ENCODE measurements at regions not wholly inside any gene's neighbourhood (a gene's known extent, or its start where the extent isn't known, plus 50 kb on each side); places are given as distances from the start of the nearest gene placed in this dataset.
A peak's percentile ranks its signal among the peaks of the same experiment; 100 is the strongest.

DNA sequence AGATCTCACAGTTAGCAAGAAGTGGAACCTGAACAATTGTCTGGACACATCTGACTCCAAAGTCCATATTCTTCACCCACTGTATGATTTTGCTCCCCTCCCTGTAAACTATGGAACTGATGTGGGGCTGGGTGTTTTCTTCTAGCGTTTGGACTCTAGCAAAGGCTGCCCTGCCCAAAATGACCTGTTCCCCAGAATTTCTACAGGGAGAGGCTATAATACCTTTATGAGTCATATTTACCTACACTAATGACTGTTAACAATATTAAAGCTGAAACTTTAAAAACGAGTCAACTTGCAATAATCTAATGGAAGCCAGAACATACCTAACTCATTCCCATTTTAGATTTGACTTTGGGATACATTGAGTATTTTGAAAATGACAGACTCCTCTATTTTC is 531.2 kb upstream of the CFAP20DC start:
- no peak for DNase-seq (ENCODE audit: low read depth, low spot score)

DNA sequence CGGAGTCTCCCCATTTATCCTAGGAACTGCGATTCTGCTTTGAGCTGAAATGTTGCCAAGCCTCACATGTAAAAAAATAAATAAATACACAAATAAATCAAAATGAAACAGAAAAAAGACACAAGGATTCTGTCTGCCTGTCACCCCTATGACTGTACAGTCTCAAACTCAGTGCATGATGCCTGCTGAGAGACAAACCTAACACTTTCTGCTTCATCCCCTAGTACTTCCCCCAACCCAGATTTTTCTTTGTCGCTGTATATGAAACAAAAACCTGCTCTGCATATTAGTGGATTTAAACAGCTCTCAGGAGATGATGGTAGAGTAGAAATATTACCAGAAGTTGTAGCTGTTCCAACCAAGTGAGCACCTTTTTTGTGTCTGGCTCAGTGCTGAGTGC is 530.7 kb upstream of the CFAP20DC start:
- DNase-seq (ENCODE audit: low read depth, low spot score), result no peak

DNA sequence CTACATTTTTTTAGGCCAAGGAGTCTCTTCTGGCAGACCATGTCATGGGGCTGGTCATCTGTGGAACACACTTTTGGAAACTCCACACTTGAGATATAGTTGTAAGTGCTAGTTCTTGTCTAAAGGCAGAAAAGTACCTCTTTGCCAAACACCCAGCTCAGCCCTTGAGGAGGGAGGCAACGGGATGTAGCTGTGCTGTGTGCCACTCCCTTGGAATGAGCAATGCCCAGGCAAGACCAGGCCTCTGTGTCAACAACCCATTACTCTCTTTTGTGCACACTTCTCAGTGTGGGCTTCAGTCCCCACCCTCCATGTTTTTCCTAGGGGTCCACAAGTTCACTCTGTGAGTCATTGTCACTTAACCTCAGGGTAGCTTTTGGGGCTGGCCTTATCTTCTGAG is 528.3 kb upstream of the CFAP20DC start:
- no peak for DNase-seq (ENCODE audit: low read depth, low spot score)

DNA sequence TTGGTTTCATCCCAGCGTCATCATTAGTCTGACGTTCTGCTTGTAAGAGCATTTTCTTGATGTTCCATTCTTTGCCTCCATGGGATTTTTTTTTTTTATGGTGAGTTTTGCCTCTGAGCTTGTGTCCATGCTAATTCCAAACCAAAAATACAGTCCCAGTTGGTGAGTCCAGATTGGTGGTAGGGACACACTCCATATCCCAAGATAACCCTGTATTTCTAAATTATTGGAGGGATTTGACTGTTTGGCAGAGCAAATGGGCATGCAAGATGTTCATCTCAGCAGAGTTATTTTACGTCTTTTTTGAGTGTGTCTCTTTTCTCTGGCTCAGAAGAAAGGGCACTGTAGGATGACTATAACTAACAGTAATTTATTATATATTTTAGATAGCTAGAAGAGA is 526.8 kb upstream of the CFAP20DC start:
- DNase-seq (ENCODE audit: low read depth, low spot score), result no peak

DNA sequence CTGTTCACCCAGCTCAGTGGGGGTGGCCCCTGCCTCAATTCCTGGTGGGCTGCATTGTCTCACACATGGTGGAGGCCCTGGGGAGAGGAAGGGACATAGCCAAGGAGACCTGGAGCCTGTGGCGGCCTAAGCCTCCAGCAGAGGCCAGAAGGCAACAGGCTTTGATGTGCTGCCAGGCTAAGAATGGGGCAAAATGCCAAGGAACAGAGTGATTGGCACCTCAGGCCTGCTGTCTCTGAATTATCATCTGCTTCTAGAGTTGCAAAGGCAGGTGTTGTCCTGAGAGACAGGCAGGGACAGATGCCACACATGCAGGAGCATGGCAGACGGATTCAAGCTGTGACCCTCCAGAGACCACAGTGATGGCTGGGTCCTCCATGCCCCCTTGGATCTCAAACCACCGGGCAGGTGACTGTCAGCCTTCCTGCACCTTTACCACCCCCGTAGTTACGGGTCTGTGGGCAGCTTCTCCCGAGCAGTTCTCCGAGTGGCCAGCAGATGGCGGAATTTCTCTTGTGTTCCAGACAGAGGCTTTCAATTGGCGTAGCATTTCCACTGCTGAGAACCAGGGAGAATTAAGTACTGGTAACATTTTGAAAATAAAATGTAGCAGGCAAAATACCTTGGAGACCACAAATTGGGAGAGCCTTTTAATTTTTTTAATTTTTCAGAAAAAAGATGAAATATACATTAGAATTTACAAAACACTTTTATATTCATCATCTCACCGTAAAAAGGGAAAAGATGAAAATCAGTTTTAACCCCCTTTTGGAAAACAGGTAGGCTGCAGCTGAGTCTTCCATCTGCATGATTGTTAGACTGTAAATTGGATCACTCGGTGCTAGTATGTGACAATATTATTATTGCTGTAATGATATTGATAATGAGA is 525.5 kb upstream of the CFAP20DC start:
- DNase-seq (ENCODE audit: low read depth, low spot score), result peak; percentile 69

DNA sequence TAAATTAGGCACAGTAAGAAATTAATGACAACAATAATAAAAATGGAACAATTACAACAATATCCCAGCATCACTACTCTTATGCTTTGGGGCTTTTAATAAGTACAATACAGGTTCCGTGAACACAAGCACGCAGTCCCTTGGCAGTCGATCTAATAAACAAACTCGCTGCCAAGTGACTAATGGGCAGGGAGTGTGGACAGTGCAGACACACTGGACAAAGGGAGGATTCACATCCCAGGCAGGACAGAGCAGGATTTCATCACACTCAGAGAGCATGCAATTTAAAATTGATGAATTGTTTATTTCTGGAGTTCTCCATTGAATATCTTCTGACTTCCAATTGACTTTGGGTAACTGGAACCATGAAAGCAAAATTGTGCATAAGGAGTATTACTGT is 524.1 kb upstream of the CFAP20DC start:
- no peak for DNase-seq (ENCODE audit: low read depth, low spot score)

DNA sequence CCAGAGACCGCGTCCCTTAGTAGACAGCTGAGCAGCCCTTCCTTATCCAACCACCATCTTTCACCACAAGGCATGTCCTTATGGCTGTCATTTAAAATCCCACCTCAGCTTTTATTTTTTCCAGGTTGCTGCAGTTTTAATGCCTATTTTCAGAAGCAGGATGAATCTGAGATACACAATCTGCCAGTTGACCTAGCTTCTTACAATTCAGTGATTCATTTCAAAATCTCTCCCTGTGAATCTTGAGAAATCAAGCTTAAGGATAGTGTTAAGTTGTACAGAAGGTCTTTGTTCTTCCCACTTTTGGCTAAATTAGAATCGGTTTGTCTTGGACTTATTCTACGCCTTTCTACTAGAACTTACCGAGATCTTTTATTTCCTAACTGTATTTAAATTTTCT is 522.3 kb upstream of the CFAP20DC start:
- no peak for DNase-seq (ENCODE audit: low read depth, low spot score)

DNA sequence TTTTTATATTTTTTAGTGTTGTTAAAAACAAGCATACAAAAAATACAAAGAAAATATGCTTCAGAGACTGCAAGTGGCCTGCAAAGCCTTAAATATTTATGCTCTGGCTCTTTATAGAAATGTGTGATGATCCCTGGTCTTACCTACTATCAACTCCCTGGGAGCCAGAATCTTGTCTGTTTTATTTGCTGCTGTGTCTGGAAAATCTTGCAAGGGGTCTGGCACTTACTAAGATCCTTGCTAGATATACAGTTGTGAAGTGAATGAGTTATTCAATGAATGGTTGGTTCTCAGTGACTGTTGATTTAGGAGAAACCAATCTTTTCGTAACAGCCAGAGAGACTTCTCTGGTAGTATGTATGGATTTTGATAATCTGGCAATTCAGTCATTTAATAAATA is 521.0 kb upstream of the CFAP20DC start:
- DNase-seq (ENCODE audit: low read depth, low spot score), result no peak

DNA sequence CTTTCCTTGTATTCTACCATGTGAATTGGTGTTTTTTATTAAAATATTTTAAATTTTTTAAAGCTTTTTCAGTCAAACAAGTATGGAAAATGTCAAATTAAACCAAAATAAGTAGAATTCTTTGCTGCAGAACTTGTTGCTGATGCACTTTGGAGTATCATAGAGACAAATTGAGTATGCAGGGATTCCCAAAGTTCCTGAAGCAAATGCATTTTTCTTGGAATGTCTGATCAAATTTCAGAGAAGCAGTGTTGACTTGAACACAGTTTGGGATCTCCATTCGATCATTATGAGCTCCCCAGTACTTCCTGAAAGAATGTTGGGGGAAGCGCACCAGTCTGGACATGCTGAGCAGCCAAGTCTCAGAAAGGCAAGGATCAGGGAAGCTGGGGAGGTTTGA is 517.8 kb upstream of the CFAP20DC start:
- DNase-seq (ENCODE audit: low read depth, low spot score), result no peak

DNA sequence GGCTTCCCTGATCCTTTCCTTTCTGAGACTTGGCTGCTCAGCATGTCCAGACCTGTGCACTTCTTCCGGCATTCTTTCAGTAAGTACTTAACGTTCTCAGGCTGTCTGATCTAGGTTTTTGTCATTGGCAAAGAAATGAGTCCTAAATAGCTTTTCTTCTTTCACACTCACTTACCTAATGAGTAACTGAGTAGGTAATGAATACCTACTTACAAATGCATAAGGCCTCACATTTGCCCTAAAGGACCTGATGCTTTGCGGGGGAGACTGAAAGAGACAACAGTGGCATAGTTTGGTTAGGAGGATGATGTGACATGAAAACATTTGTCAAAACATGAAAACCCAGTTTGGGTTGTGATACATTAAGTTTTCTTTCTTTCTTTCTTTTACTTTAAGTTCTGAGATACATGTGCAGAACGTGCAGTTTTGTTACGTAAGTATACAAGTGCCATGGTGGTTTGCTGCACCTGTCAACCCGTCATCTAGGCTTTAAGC is 516.7 kb upstream of the CFAP20DC start:
- no peak for DNase-seq (ENCODE audit: low read depth, low spot score)

DNA sequence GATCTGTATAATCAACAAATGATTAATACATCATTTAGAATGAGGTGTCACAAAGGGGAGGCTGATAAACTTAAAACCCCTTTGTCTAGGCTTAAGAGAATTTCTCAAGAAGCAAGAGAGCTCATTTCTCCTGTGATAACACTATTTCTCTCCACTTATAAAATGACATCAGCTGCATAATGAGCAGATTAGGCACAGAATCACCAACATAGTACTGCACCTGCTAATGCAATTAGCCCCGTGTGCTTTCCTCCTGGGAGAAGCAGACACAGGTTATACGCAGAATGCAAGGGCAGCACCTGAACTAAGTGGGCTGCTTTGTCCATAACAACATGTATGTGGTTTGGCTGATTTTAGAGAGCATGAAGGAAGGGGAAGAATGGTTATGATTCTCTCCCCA is 515.3 kb upstream of the CFAP20DC start:
- no peak for DNase-seq (ENCODE audit: low read depth, low spot score)

DNA sequence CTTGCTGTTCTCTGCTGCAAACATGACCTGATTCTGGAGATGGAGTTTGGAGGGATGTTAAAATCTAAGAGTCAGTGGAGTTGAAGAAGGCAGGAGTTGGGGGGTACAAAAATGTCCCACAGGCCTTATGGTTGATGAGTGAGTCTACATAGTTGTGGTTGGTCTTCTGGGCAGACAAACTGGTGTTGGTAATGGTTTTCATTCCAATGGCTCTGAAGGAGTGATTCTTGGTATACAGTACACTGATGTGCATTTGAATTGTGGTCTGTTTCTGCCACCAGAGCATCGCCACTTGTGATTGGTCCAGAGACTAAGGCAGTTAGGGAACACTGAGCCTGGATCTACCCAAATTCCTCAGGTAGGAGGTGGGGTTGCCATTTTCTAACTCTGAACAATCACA is 514.1 kb upstream of the CFAP20DC start:
- DNase-seq (ENCODE audit: low read depth, low spot score), result no peak

DNA sequence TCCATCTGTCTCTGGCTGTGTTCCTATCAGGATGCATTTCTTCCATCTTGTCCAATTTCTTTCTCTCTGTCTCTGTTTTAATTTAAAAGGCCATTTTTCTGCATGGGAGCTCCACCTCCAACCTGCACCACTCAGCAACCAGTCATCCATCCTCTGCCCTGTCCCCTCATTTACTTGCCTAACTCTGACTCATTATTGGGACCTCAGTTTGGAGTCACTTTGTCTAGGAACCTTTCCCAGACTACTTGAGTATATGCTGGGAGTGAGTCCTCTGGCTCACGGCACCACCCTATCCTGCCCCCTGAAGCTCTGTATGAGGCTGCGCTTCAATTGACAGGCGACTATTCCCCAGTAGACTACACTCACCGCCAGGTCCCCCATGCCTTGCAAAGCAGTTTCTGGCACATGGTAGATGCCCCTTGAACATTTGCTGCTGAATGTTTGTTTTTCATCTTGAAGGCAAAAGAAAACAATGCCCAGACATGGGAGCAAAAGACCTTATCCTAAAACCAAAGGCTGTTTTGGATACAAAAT is 513.3 kb upstream of the CFAP20DC start:
- DNase-seq (ENCODE audit: low read depth, low spot score), result no peak

DNA sequence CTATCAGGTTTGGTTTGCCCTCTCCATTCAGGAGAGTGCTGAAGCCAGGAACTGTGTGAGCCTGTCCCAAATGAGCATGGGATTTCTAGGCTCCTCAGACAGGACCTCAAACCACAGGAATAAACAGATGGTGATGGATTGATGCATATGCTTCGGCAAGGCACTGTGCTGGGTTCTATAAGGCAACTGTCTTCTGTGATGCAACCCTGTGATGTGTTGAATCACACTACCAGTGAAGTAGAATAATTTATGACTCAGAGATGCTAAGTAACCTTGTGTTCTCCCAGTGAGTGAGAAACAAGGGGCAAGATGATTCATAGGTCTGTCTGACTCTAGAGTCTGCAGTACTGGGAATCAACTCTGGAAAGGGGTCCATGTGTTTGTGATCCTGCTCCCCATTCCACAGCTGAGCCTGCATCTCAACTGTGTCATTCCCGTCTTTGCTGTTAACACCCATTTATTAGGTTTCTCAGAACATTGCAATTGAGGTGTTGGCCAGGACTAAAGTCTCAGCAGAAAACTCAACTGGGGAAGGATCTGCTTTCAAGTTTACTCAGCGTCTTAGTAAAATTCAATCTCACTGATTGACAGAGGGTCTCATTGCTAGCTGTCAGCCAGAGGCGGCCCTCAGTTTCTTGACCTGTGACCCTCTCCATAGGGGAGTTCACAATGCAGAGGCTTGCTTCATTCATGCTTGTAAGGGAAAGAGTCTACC is 510.1 kb upstream of the CFAP20DC start:
- no peak for DNase-seq (ENCODE audit: low read depth, low spot score)

DNA sequence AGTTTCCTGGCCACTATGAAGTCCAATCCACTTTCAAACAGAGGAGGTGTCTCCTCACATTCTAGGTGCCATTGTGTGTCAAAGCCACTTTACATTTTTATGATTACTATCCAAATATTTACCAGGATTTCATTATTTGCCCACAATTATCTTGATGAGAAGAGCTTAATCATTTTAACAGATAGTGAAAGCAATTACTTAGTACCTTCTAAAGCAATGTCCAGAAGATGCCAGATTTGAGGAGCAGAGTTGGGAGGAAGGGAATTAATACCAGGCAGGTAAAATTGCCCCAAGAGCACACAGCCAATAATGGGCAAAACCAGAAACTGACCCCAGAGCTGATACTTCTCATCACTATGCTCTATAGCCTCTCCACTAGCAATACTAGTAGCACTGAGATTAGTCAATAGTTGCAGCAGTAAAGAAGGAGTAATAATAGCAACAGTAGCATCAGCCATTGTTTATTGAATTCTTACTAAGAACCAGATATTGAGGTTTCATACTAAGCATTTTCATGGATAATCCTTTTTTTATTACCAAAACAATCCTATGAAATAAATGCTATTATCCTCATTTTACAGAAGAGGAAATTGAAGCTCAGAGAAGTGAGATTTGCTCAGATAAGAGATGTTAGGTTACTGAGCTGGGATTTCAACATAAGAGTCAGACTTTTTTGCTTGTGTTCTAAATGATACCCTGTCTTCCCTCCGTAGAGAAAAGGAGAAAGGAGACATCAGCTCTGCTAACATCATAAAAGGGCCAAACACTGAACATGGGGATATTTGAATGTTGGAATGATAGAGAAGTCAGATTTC is 509.3 kb upstream of the CFAP20DC start:
- no peak for DNase-seq (ENCODE audit: low read depth, low spot score)

DNA sequence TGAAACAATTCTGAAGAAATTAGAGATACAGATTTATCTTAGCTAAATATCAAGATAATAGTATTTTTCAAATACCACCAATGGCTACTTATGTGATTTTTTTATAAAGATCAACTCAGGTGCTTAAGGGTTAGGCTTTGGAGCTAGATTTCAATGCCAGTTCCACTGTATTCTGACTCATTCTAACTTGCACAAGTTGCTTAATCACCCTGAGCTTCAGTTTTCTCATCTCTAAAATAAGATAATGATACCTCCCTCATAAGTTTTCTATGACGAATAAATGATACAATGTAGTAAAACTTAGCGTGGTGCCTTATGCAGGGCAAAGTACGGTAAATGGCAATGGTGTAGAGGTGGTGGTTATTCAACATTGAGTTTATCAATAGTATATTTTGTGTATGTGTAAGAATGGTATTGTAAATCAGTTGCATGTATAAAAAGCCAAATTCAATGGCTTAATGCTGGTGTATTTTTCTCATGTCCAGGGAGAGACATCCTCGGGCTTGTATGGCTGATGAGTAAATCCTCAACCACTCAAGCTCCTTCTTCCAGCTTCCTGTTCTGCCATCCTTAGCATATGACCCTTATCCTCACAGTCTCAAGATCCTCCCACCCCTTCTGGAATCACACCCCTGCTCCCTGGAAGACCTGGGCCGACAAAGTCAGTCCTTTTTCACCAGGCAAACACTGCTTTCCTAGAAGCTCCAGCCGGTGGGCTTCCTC is 505.9 kb upstream of the CFAP20DC start:
- no peak for DNase-seq (ENCODE audit: low read depth, low spot score)

DNA sequence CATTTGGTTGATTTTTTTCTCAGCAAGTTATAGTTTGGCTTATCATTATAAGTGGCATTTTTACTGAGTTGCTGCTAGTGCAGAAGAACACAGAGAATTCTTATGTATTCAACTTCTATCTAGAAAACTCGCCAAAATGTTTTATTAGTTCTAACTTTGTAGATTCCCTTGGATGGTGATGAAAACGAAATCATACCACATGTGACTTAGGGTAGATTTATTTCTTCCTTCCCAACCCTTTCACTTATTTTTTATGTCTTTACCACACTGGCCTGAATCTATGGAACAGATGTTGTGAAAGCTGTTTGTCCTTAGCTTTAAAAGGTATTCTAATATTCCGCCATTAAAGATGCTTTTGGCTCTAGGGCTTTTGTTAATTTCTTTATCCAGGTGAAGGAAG is 503.3 kb upstream of the CFAP20DC start:
- no peak for DNase-seq (ENCODE audit: low read depth, low spot score)

DNA sequence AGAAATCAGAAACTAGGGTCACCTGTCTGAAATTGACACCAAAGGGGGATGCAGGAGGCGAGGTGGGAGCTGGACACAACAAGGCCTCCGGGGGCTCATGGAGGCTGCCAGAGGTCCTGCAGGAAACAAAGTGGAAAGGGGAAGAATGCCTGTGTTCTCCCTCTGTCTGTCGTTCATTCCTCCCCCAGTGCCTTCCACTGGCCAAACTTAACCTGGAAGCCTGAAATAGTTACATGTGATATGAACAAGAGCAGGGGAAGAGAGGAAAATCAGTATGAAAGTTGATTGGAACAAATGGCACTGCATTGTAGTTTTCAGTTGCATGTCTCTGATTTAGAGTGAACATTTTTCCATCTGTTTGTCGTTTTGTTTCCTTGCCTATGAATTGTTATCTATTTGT is 502.0 kb upstream of the CFAP20DC start:
- DNase-seq (ENCODE audit: low read depth, low spot score), result no peak

DNA sequence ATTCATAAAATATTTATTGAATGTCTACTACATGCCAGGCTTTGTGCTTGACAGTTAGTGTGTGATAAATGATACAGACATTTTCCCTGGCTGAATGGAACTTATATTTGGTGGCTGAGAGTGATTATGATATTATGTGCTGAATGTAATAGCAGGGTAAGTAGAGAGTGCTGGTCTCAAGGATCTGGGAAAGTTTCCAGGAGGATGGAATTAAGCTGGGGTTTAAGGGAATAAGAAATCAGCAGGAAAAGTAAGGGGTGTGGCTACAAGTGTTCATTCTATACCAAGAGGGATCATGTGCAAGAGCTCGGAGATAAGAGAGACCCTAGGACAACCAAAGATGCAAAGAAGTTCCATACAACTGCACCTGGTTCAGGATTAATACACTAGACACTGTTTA is 500.1 kb upstream of the CFAP20DC start:
- no peak for DNase-seq (ENCODE audit: low read depth, low spot score)

DNA sequence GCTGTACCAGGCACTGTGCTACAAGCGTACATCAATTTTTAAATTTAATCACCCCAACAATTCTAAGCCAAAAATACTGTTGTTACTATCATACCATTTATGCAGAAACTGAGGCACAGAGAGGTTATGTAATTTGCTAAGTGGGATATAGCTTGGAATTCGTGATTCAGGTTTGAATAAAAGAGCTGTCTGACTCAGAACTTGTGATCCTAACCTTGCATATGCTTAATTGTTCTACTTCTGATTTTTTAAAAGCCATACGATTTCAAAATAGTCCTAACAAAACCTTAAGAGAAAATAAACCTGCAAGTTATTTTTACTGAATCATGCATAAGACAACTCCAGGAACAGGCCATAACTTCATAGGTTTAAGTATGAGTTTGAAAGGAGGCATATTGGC is 498.0 kb upstream of the CFAP20DC start:
- no peak for DNase-seq (ENCODE audit: low read depth, low spot score)

DNA sequence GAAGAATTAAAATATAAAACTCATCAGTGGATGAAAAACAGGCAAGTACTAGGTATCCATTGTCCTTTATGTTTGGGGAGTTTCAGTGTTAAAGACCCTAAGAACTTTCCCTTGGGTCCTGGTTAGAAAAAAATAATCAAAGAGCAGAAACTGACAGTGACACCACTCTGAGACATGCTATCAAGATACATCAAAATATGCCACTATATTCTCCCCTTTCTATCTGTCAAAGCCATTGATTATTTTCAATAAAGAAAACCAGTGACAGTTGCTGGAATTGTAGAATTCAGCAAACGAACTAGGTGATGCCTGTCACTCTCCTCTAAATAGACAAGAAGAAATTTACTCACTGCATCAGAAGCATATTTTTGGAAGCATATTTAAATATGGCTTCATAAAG is 496.7 kb upstream of the CFAP20DC start:
- DNase-seq (ENCODE audit: low read depth, low spot score), result no peak
